DND-41 (cell line): ENCODE measurements at regions not wholly inside any gene's neighbourhood (a gene's known extent, or its start where the extent isn't known, plus 50 kb on each side); places are given as distances from the start of the nearest gene placed in this dataset.

ENCODE experiments used
- ATAC-seq: fragments of 200-7000 bp; cut with Tn5 transposase; 3 replicates; pipeline ENCODE4 v1.9.1; 2021; ENCODE audit warnings: low read depth; ENCODE audit not compliant: insufficient read depth
- DNase-seq: peaks from one replicate; pipeline ENCODE4 v3.0.0-alpha.2; 2020
- H2AFZ ChIP-seq: 2 replicates; pipeline ENCODE4 v1.6.0; 2012; ENCODE audit warnings: low read depth, low read length
- H3K27ac ChIP-seq: 2 replicates; pipeline ENCODE4 v1.5.1; 2012; ENCODE audit warnings: low read length, inconsistent platforms
- H3K27me3 ChIP-seq: fragments of 200-600 bp; sonication (generic); 2 replicates; pipeline ENCODE4 v1.6.0; 2012; ENCODE audit warnings: low read length, mild to moderate bottlenecking, inconsistent platforms; ENCODE audit not compliant: insufficient read depth, poor library complexity
- H3K36me3 ChIP-seq: 2 replicates; pipeline ENCODE4 v1.5.1; 2012; ENCODE audit warnings: low read length, inconsistent platforms; ENCODE audit not compliant: insufficient read depth
- H3K4me1 ChIP-seq: 2 replicates; pipeline ENCODE4 v1.5.1; 2012; ENCODE audit warnings: mild to moderate bottlenecking, low read length; ENCODE audit not compliant: insufficient read depth
- H3K4me2 ChIP-seq: 2 replicates; pipeline ENCODE4 v1.6.0; 2012; ENCODE audit warnings: mild to moderate bottlenecking, moderate library complexity, low read length, inconsistent platforms; ENCODE audit not compliant: insufficient read depth
- H3K4me3 ChIP-seq, 2 experiments: fragments of 200-600 bp in 1 of 2; shearing (Covaris generic) in 1 of 2; 2 replicates each; pipeline ENCODE4 v1.5.1; 2012 to 2016; ENCODE audit warnings: inconsistent platforms in 2 of 2, low read length in 2 of 2, mild to moderate bottlenecking in 2 of 2, low read depth in 1 of 2, moderate library complexity in 1 of 2
- H3K79me2 ChIP-seq: 2 replicates; pipeline ENCODE4 v1.6.0; 2012; ENCODE audit warnings: low read length, inconsistent platforms; ENCODE audit not compliant: insufficient read depth
- H3K9ac ChIP-seq: 2 replicates; pipeline ENCODE4 v1.6.0; 2012; ENCODE audit warnings: low read depth, mild to moderate bottlenecking, inconsistent platforms, low read length, moderate library complexity
- H3K9me3 ChIP-seq: 2 replicates; pipeline ENCODE4 v1.5.1; 2012; ENCODE audit warnings: low read length, moderate library complexity, mild to moderate bottlenecking, inconsistent platforms; ENCODE audit not compliant: insufficient read depth, severe bottlenecking
- H4K20me1 ChIP-seq: 2 replicates; pipeline ENCODE4 v1.6.0; 2012; ENCODE audit warnings: low read length; ENCODE audit not compliant: insufficient read depth
- CTCF ChIP-seq: IDR thresholded peaks from 2 replicates; pipeline ENCODE4 v1.5.1; 2012; ENCODE audit warnings: borderline replicate concordance, low read length, moderate library complexity, mild to moderate bottlenecking; ENCODE audit not compliant: poor library complexity, severe bottlenecking; ENCODE audit errors: extremely low read depth
- EZH2 ChIP-seq: IDR thresholded peaks from 3 replicates; pipeline ENCODE4 v1.6.1; 2012; ENCODE audit warnings: borderline replicate concordance, low read depth, mild to moderate bottlenecking, moderate library complexity, low read length, inconsistent platforms; ENCODE audit not compliant: severe bottlenecking

GRCh38 chr10:78739444-78740053 is 329.2 kb upstream of the ZMIZ1 start:
- Histone ChIP-seq H2AFZ (no peak overlapping the region), H3K4me1 (peaks cover 29% of the 10 kb centered on the region), H3K27ac (no peak overlapping the region), H3K4me2 (no peak overlapping the region), H3K27me3 (peaks cover 6% of the 10 kb centered on the region), H3K9me3 (no peaks in the 10 kb centered on the region), H3K4me3 (no peak overlapping the region), H3K9ac (no peak overlapping the region), H3K79me2 (no peaks in the 10 kb centered on the region), H4K20me1 (peaks cover 5% of the 10 kb centered on the region), H3K36me3 (no peaks in the 10 kb centered on the region)
- no peak for TF ChIP-seq EZH2
- no peak for TF ChIP-seq CTCF
- DNase-seq = no peak
- no peak for ATAC-seq

GRCh38 chr10:78740976-78741915 is 327.5 kb upstream of the ZMIZ1 start:
- Histone ChIP-seq H3K4me1 (peaks cover 29% of the 10 kb centered on the region), H3K27me3 (no peaks in the 10 kb centered on the region)
- TF ChIP-seq EZH2 (no peak), CTCF (no peak)

GRCh38 chr10:78742406-78742729 is 326.4 kb upstream of the ZMIZ1 start:
- H3K4me2 ChIP-seq = peak overlapping the region; percentile 31; the same call in 1 of the 2 replicates
- H2AFZ ChIP-seq = no peak overlapping the region
- no peaks in the 10 kb centered on the region for H3K27me3 ChIP-seq
- peaks cover 5% of the 10 kb centered on the region for H4K20me1 ChIP-seq
- peaks cover 29% of the 10 kb centered on the region for H3K4me1 ChIP-seq
- H3K27ac ChIP-seq = peak overlapping the region; percentile 63
- H3K4me3 ChIP-seq = no peak overlapping the region
- TF ChIP-seq EZH2 (no peak), CTCF (no peak)
- no peak overlapping the region for H3K9ac ChIP-seq
- DNase-seq (no peak), ATAC-seq (no peak)
- H3K79me2 ChIP-seq = no peaks in the 10 kb centered on the region
- H3K9me3 ChIP-seq = no peaks in the 10 kb centered on the region
- no peaks in the 10 kb centered on the region for H3K36me3 ChIP-seq

More at GRCh38 chr10:78740976-78741915, 327.5 kb upstream of the ZMIZ1 start:
- Histone ChIP-seq H3K9ac (no peak overlapping the region), H3K9me3 (no peaks in the 10 kb centered on the region), H2AFZ (no peak overlapping the region), H3K79me2 (no peaks in the 10 kb centered on the region), H3K4me3 (no peak overlapping the region), H3K36me3 (no peaks in the 10 kb centered on the region), H3K4me2 (no peak overlapping the region), H3K27ac (no peak overlapping the region), H4K20me1 (peaks cover 5% of the 10 kb centered on the region)
- DNase-seq (no peak), ATAC-seq (no peak)
